CD4-positive, alpha-beta T cell treated with Interleukin-10 for 1 hour (primary cell): ENCODE measurements at regions not wholly inside any gene's neighbourhood (a gene's known extent, or its start where the extent isn't known, plus 50 kb on each side); places are given as distances from the start of the nearest gene placed in this dataset.

Experiments used
- DNase-seq: peaks from one replicate; pipeline ENCODE4 v3.0.0-alpha.2; 2020

DNA sequence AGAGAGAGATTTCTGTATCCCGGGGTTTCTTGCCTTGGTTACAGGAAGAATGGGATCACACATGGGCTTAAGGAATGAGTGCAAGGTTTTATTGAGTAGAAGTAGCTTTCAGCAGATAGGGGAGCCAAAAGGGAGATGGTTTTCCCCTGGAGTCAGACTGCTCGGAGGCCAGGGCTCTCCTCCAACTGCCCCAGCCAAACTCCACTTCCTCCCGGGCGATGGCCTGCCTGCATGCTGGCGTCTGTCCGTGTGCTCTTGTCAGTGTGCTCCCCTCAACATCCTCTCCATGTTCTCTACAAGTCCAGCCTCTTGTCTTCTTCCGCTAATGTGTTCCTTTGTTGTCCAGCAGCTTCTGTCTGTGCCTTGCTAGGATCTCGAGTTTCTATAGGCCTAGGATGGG is 421.3 kb upstream of the ADGRL2 start:
- no peak for DNase-seq

DNA sequence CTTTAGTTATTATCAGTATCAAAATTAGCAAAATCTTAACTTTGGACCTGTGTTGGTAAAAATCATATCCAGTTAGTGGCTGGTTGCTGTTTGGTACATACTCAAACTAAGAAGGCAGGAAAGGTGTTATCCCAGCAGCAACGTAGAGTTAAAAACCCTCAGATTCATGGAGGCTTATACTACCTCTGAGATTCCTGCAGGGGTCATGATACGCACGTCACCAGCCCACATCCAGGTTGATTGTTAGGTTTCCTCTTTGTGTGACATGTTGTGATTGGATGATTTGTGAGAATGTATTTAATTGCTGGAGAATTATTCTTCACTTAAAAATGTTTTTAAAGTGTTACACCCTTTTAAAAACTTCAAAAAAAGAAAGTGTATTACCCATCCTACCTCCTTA is 423.3 kb upstream of the ADGRL2 start:
- no peak for DNase-seq

DNA sequence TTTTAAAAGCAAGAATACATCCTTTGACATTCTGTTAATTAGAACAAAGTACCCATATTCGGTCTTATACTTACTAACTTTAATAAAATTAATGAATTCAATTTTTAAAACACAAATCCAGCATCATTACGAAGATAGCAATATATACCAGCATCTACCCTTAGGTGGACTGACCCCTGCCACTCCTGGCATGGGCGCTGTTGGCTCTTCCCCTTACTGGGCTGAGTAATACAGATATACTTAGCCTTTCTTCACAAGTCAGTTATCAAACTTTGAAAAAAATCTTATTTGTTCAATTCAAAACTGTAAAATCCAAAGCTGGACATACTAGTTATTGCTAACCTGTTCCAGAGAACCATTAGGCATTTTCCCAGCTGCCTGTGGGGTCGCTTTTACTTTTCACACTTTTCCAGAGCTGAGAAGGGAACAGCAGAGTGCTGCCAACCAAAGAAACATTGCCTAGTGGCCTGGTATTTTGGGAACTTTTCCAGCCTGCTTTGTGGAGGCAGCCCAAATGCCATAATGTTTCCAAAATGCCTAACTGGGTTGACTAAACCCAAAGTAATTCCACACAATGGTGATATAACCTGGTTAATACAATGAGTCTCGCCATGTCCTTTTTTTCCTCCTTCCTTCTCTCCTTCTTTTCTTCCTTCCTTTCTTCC is 424.7 kb upstream of the ADGRL2 start:
- no peak for DNase-seq

DNA sequence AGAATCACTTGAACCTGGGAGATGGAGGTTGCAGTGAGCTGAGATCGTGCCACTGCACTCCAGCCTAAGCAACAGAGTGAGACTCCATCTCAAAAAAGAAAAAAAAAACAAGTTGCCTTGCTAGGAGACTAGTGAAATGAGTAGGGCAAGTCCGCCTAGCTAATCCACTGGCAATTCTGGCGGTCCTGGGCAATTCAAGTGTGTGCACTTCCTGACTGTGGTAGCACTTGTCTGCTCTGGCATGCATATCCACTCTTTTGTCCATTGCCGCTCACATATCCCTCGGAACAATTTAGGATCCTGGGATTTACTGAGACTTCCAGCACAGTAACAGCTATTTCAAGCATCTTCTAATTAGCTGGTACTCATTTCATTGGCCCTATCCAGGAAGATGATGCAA is 426.3 kb upstream of the ADGRL2 start:
- DNase-seq = no peak

DNA sequence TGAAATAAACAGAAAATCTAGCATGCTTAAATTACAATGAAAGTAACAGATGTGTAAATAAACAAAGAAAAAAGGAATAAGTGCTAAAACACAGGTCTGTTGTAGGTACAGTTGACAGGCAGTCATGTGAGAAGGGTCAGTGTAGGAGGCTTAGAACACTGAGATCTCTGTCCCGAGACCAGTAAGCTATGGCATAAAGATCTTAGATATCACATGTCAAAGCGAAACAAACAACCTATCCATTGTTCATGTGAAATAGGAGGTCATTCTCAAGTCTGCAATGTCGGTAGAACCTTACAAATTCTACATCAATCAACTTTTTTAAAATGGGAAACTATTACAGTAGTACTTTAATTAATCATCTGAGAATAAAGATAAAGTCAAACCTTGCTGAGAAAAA is 428.9 kb upstream of the ADGRL2 start:
- no peak for DNase-seq

DNA sequence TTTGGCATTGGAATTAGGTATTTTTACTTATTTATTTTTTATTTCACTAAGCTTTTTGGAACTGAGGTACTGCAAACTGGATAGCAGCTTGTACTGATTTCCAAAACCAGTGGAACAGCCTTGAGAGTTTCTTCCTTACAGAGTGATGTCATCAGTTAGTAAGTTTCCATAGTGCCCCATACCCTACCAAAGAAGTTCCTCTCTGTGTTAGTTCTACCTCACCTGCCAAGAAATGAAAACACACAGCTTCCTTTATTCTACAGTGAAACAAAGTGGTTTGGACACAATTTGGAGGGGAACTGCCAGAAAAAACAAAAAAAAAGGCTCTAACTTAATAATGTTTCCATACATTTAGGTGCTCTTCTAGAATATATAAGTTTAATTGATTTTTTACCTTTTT is 430.9 kb upstream of the ADGRL2 start:
- no peak for DNase-seq

DNA sequence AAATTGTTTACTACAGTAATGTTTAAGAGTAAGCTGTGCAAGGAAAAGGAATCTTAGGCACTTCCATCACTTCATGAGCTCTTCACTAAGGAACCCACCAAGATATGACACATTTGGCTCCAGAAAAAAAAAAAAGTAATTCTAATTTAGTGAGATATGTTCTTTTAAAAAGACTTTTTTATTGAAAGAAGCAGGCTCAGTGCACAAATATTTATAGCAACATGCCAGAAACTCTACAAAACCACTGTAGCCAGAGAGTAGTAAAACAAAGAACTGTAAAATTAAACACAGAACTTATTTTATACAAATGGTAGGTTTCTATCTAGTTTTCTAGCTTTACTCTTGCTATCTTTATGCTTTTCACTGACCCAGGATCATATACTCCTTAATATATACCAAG is 434.6 kb upstream of the ADGRL2 start:
- DNase-seq = no peak

DNA sequence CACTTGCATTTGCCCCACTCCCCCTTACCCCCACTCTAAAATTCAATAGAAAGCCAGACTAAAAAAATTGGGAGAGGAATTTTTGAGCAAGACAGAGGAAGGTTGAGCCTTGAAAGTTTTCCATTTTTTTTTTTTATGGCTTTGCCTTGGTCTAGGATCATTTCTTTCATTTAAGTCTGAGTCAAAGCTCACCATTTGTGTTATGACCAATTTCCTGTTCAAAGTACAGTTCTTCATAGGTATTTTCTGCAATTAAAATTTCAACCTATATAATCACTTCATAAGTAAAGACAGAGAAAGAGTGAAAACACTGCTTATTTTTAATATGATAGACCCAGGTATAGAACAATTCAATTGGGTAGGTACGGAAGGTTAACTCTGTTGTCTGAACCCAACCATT is 436.6 kb upstream of the ADGRL2 start:
- DNase-seq = no peak

DNA sequence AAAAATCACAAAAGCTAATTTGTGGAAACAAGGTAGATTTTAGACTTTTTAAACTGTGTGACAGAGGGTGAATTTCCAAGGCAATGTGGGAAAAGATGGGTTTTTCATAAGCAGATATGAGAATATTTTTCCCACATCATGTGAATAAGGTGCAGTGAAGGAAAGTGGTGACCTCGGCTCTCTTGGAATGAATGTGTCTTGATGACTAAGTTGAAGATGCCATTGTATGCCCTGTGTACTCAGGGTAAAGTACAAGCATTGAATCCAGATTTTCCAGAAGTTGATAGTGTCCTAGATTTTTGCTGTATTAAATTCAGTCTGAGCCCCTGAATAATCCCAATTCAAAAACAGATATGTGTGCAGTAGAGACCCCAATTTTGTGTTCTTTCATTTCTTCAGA is 442.6 kb upstream of the ADGRL2 start:
- DNase-seq = no peak

DNA sequence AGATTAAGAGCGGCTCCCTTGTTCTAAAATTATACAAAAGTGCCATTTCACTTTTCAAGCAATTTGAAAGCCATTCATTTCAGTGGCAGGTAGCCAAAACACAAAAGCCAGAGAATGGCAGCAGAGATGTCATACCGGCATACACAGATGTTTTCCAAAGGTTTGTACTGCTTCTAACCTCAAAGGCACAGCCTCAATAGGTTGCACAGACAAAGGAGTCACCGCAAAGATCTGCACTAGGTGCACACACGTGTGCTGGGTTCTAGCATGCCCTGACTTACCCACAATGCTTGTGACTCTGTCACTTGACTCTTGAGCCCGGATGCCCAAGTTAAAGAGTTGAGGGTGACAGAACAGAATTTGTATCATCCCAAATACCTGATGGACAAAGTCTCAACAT is 448.9 kb upstream of the ADGRL2 start:
- no peak for DNase-seq

DNA sequence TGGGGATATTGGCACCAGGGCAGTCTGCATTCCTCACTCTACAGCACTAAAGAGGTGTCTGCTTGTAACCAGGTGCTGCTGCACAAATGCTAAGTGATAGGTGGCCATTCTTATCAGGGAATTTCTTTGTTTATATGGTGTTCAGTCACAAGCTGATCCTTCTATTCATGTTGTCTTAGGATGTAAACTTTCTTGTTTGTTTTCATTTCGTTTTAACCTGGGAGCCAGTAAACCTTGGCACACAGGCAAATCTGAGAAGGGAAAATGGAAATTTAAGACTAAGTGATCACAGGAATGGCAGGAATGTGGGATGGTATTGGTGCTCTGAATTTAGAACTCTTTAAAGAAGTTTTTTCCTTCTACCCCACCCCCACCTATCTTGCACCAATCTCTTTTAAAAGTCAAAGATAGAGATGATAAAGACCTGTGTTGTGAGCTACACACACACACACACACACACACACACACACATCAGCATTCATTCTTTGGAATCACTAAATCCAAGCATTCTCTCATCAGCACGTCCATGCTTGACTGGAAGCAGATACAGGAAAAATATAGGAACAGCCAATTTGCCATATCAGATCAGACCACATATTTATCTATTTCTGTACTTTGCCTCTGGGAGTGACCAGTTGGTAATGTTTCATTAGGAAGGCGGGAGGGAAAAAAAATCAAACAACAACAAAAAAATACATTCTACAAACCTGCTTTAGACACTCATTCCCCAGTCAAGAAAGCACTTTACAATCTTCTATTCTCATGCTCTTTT is 451.4 kb upstream of the ADGRL2 start:
- no peak for DNase-seq

DNA sequence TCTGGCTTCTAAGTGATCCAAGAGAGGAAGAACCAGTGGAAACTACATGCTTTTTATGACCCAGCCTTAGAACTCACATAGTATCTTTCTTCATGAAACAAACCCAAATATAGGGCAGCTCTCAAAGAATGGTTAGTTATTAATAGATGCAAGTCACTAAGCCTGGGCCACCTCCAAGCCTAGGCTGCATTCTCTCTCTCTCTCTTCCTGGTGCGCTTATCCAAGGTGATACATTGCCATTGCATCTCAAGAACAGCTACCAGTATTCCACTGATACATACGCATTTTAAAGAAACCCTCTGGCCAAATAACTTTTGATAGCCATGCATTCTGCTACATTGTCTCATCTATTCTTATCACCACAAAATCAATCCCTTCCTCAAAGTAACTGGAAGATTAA is 455.6 kb upstream of the ADGRL2 start:
- no peak for DNase-seq

DNA sequence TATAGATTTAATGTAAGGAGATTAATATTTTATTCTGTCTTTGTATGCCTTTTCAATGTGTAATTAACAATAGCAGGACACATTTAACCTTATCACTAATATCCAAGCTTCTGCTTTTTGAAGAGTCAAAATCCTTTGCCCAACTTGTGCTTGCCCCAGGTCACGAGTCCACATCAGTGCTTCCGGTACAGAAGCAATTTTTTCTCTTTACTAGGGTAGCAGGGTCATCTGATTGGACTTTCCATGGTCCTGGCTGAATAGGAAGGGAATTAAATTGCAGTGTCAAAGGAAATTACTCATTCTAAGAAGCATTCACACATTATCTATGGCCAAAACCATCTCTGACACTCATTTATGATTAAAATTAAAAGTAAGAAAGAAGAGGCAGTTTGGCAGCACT is 460.5 kb upstream of the ADGRL2 start:
- no peak for DNase-seq

DNA sequence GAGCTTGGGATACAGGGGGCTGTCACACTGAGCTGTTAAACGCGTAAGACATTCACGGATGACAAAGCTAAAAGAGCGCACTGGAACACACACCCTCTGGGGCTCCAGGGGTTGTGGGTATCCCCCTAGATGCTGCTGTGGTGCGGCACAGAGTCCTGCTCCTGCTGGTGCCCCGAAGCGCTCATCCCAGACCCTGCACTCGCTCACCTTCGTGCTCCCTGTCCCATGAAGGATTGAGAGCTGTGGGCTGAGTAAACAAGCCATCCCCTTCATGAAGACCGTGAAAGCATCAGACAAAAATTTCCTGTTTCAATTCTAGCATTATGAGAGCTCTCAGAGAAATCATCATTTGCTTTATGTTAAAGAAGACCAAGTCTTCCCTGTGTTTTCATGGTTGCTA is 463.5 kb upstream of the ADGRL2 start:
- no peak for DNase-seq

DNA sequence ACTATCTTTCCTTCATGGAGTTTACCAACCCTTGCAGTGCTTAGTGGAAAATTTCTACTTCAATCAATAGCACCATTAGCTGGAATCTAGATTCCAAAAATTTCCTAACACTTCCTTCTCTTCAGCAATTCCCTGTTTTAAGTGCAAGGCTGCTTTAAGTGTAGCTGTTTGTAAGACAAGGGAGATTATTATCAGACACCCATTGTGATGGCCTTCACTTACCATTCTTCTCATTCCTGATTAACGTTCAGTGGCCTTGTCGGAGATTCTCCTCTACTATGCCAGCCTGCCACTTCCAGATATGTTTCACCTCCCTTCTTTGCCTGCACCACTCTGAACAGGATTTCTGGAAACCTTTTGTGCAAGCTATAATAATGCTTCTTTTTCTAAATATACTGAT is 464.9 kb upstream of the ADGRL2 start:
- no peak for DNase-seq

DNA sequence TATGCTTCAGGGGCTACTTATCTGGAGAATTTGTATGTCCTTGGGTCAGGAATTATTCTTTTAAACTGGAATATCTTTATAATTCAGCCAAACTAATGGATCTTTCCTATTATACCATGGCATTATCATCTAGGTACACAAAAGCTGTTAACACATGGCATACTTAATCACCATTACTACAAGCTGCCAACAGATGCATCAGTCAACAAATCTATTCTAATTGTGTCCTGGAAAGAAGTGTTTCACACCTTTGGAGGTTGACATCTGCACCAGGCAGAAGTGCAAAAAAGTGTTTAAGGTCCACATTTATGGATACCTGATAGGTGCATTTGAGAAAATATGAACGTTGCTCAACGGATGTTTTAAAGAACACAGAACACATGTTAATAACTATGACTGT is 470.2 kb upstream of the ADGRL2 start:
- DNase-seq = no peak

DNA sequence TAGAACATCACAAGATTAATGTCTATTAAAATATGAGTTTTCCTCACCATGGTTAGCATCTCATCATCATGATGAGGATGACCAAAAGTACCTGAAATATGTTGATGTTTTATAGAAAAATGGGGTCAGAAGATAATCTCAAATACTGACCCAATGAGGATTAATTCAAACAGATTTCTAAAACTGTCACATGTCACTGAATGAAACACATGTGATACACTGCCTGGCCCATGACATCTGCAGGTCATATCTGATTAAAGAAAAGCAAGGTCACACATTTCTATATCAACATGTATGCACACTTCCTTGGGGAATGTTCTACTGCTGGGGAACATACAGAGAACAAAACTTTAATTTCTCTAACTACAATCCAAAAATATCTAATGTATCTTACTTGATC is 470.6 kb upstream of the ADGRL2 start:
- no peak for DNase-seq

DNA sequence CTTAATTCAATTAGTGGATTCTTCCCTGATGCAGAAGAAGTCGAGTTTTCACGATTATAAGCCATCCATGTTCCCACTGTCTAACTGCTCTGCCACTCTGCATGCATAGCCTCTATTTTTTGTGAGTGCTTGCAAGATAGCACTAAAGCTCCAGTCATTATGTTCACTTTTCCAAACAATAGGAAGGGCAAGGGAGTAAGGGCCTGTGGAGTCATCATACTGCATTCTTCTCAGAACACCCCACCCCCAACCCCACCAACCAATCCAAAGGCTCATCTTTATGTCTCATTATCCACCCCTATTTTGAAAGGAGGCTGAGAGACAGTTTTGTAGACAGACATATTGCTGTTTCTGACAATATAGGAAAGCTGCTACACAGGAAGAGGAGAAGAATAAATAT is 471.7 kb upstream of the ADGRL2 start:
- no peak for DNase-seq

DNA sequence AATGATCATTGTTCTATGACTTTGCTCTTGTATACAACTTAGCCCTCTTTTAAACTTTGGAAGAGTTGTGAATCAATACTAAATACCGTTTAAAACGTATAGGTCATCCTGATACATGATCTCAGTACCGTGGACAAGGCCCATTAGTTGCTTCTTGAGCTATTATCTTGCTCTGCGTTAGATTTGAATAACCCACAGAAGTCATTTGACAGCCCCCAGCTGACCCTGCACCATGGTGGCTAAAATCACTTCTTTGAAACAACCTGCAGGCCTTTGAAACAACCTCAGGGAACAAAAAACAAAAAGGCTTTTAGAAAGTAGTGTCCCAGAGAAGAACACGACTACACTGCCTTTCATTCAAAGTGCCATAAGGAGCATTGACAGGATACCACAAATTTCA is 473.0 kb upstream of the ADGRL2 start:
- no peak for DNase-seq

DNA sequence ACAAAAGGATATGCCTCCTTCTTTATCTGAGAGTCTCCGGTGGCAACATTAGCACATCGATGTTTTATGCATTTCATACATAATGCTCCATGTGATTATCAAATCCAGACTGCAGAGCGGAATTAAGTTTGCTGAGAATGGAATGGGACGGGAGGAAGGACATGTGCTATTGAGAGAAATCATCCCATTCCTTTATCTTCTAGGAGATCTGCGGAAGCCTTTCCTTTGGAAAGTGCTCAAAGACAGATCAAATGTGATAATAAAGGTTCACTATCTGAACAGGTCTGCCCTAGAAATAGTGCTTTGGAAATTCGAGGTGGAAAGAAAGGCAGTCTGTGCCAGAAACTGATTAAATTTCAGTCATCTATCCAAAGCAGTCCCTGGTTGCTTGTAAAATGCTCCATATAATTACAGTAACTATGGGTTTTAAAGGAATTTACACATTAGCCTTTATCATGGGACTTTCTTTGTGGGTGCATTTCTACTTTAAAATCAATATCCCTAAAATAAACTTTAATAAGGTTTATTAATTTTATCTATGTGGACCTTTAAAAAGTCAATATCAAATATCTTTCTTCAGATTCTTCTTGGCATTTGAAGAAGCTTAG is 473.5 kb upstream of the ADGRL2 start:
- DNase-seq = no peak

DNA sequence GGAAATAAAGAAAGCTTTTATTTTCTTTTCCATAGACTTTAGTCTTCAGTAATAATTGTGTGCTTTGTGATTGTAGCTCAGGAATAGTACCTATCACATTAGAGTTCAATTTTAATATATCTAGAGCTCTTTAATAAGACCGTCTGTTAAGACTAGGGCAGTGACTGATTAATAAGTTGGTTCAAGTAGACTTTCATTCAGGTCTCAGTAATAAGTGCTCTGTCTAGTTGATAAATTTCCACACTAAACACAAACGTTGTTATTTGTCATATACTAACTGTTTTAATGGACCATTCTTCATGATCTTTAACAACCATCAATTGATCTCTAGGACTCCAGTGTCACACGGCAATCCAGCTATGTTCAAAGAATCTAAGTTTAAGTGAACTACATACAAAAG is 474.5 kb upstream of the ADGRL2 start:
- DNase-seq = no peak

DNA sequence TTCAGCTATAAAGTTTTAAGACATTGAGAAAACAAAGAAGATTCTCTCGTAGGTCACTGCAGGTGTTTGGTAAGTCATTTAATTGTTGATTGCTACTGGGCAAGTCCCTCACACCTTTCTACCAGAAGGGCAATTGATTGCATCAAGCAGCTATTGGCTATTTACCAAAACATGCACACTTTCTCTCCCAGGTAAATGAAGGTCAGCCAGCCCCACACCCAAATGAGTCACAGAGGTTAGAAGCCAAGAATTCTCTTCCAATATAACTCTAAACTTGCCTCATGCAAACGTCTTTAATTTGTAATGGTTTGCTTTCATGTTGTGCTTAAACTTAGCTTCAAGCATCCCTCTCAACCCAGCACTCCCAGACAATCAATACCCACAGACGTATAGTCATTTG is 475.3 kb upstream of the ADGRL2 start:
- DNase-seq = no peak

DNA sequence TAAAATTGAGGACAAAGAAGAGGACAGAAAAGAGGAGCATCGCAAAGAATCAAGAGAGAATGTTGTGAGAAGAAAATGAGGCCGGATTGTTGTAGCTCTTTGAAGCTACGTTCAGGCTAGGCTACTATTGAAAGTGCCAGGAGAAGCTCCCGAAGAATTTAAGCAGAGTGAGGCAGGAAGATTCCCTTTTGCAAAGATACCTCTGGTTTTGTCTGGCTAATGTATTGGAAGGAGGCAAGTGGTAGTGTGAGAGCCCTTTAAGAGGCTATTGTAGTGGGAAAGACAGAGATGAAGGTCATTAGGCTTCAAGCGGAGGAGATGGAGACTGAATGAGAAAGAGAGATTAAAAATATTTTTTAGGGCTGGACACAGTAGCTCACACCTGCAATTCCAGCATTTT is 476.9 kb upstream of the ADGRL2 start:
- DNase-seq = no peak

DNA sequence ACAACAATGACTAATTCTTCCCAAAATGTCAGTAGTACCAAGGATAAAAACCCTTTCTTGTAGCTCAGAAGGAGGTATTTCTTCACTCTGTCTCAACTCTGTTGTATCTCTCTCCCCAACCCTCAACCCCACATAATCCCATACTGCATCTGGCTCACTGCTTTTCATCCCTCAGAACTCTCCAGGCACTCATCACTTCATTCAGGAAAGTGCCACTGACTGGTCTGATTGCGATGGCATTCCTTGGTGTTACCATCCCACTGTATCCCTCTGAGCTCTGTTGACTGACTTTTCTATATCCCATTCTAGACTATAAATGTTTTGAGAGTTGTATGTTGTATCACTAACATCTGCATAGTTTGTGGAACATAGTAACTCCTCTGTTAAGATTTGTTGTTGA is 483.5 kb upstream of the ADGRL2 start:
- DNase-seq = no peak
